GM12878 (cell line): ENCODE measurements at regions not wholly inside any gene's neighbourhood (a gene's known extent, or its start where the extent isn't known, plus 50 kb on each side); places are given as distances from the start of the nearest gene placed in this dataset.

ENCODE experiments used
- ATAC-seq: fragments of 200-7000 bp; cut with Tn5 transposase; 3 replicates; pipeline ENCODE4 v1.9.1; 2020; ENCODE audit warnings: mild to moderate bottlenecking, moderate library complexity
- BruUV-seq: library from RNA; stranded (reverse); fragments of 400-500 nt; replicated peaks from 2 replicates; lab custom pipeline; 2021; lab: Mats Ljungman, UMichigan
- CTCF ChIA-PET: fragments of 300-600 bp; sonication (Branson Sonifier 250); formaldehyde crosslinking; extraction: SDS; loops from one replicate; lab custom pipeline; 2021; ENCODE audit warnings: inconsistent platforms; lab: Yijun Ruan, JAX
- POLR2A ChIA-PET: fragments of 350-600 bp; formaldehyde crosslinking; extraction: SDS; loops from one replicate; lab custom pipeline; 2021; ENCODE audit warnings: inconsistent platforms; lab: Charles Lee
- RAD21 ChIA-PET: fragments of 300-600 bp; sonication (Branson Sonifier 250); formaldehyde crosslinking; loops from one replicate; lab custom pipeline; 2023; ENCODE audit warnings: antibody characterized with exemption; ENCODE audit not compliant: unreplicated experiment; lab: Charles Lee
- SMC1A ChIA-PET: fragments of 300-600 bp; sonication (Branson Sonifier 250); formaldehyde crosslinking; loops from one replicate; lab custom pipeline; 2023; ENCODE audit not compliant: unreplicated experiment, uncharacterized antibody; lab: Charles Lee
- DNase-seq: peaks from one replicate; pipeline ENCODE4 v3.0.0-alpha.2; 2011; ENCODE audit warnings: low read depth, low spot score
- FAIRE-seq: peaks from 3 replicates; lab custom pipeline; 2011; peaks lifted over from hg19 to GRCh38; lab: Jason Lieb, UNC
- H2AFZ ChIP-seq: 2 replicates; pipeline ENCODE4 v1.6.0; 2011; ENCODE audit warnings: low read depth, low read length, control low read depth; ENCODE audit not compliant: control insufficient read depth
- H3K27ac ChIP-seq: 2 replicates; pipeline ENCODE4 v1.5.1; 2011; ENCODE audit warnings: control low read depth; ENCODE audit not compliant: control insufficient read depth, insufficient read depth
- H3K27me3 ChIP-seq, 2 experiments: replicated peaks in 1 of 2; 2 replicates each; pipeline versions ENCODE4 v1.6.0 to v1.6.1; 2011; ENCODE audit warnings: low read length in 1 of 2; ENCODE audit not compliant: control insufficient read depth in 2 of 2, insufficient read depth in 2 of 2
- H3K36me3 ChIP-seq, 2 experiments: 2 replicates each; pipeline ENCODE4 v1.5.1; 2011; ENCODE audit warnings: low read length in 1 of 2; ENCODE audit not compliant: control insufficient read depth in 2 of 2, insufficient read depth in 2 of 2
- H3K4me1 ChIP-seq: 2 replicates; pipeline ENCODE4 v1.6.1; 2011; ENCODE audit warnings: mild to moderate bottlenecking, low read length, moderate library complexity, mixed read lengths; ENCODE audit not compliant: control insufficient read depth, insufficient read depth
- H3K4me2 ChIP-seq: 2 replicates; pipeline ENCODE4 v1.6.0; 2011; ENCODE audit warnings: control low read depth; ENCODE audit not compliant: control insufficient read depth, insufficient read depth
- H3K4me3 ChIP-seq: fragments of 200-600 bp; sonication (generic); 2 replicates; pipeline ENCODE4 v1.5.1; 2016
- H3K79me2 ChIP-seq: 2 replicates; pipeline ENCODE4 v1.6.0; 2011; ENCODE audit warnings: low read length; ENCODE audit not compliant: control insufficient read depth, insufficient read depth
- H3K9ac ChIP-seq: 2 replicates; pipeline ENCODE4 v1.8.0; 2011; ENCODE audit warnings: low read length, control low read depth, mixed read lengths; ENCODE audit not compliant: control insufficient read depth, insufficient read depth
- H3K9me3 ChIP-seq: replicated peaks from 3 replicates; pipeline ENCODE4 v1.5.1; 2011; ENCODE audit warnings: mild to moderate bottlenecking, low read length; ENCODE audit not compliant: control insufficient read depth, insufficient read depth
- H4K20me1 ChIP-seq: 2 replicates; pipeline ENCODE4 v1.6.0; 2011; ENCODE audit not compliant: control insufficient read depth, insufficient read depth
- ASH2L ChIP-seq: fragments of 300-600, 200-600 bp; sonication (generic); IDR thresholded peaks from 2 replicates; pipeline ENCODE4 v1.6.1; 2017; ENCODE audit warnings: low read depth, mild to moderate bottlenecking, borderline replicate concordance
- ATF3 ChIP-seq: IDR thresholded peaks from 2 replicates; pipeline ENCODE4 v1.6.1; 2011; ENCODE audit warnings: low read depth, mild to moderate bottlenecking, low read length, moderate library complexity, borderline replicate concordance; ENCODE audit errors: extremely low read depth
- ATF7 ChIP-seq: fragments of 450-650 bp; IDR thresholded peaks from 2 replicates; pipeline ENCODE4 v1.6.1; 2016; ENCODE audit warnings: low read depth, mild to moderate bottlenecking
- CEBPB ChIP-seq, 2 experiments: fragments of 150-350 bp in 1 of 2; IDR thresholded peaks; 2 replicates each; pipeline ENCODE4 v1.6.1; 2012 to 2014; ENCODE audit warnings: low read depth in 2 of 2, low read length in 2 of 2, borderline replicate concordance in 1 of 2, inconsistent platforms in 1 of 2
- CHD4 ChIP-seq: fragments of 200-600 bp; sonication (generic); IDR thresholded peaks from 2 replicates; pipeline ENCODE4 v1.6.1; 2016; ENCODE audit warnings: mild to moderate bottlenecking
- EZH2 ChIP-seq: IDR thresholded peaks from 2 replicates; pipeline ENCODE4 v1.6.1; 2012; ENCODE audit warnings: low read depth, mild to moderate bottlenecking, control low read depth, inconsistent platforms, low read length, borderline replicate concordance; ENCODE audit not compliant: control insufficient read depth
- IKZF1 ChIP-seq: fragments of 450-650 bp; conservative IDR thresholded peaks from 2 replicates; pipeline ENCODE4 v1.6.1; 2017; ENCODE audit warnings: antibody characterized with exemption, mild to moderate bottlenecking
- IRF3 ChIP-seq: fragments of 450-650 bp; IDR thresholded peaks from 2 replicates; pipeline ENCODE4 v1.6.1; 2014; ENCODE audit warnings: mild to moderate bottlenecking
- RAD51 ChIP-seq: fragments of 450-650 bp; IDR thresholded peaks from 2 replicates; pipeline ENCODE4 v1.6.1; 2016; ENCODE audit warnings: moderate library complexity, mild to moderate bottlenecking, inconsistent platforms
- RB1 ChIP-seq: fragments of 450-650 bp; formaldehyde crosslinking; IDR thresholded peaks from 2 replicates; pipeline ENCODE4 v1.6.1; 2017; ENCODE audit warnings: mild to moderate bottlenecking, borderline replicate concordance
- RCOR1 ChIP-seq: conservative IDR thresholded peaks from 2 replicates; pipeline ENCODE4 v1.6.1; 2012; ENCODE audit warnings: low read depth, low read length, improper control_type of control experiment
- SREBF1 ChIP-seq: IDR thresholded peaks from 2 replicates; pipeline ENCODE4 v1.6.1; 2012; ENCODE audit warnings: mild to moderate bottlenecking, low read length
- TBL1XR1 ChIP-seq: IDR thresholded peaks from 2 replicates; pipeline ENCODE4 v1.6.1; 2012; ENCODE audit warnings: low read depth, low read length, improper control_type of control experiment
- USF2 ChIP-seq: IDR thresholded peaks from 2 replicates; pipeline ENCODE4 v1.6.1; 2011; ENCODE audit warnings: low read depth, low read length, improper control_type of control experiment, borderline replicate concordance
- ZNF592 ChIP-seq: fragments of 450-650 bp; IDR thresholded peaks from 2 replicates; pipeline ENCODE4 v1.6.1; 2017; ENCODE audit warnings: mild to moderate bottlenecking, moderate library complexity
- WGBS: methylation state at CpG from one replicate; pipeline ENCODE4 v1.1.6; 2016; ENCODE audit warnings: low lambda C conversion rate; ENCODE audit not compliant: insufficient replicate concordance, insufficient coverage; ENCODE audit errors: missing lambda C conversion rate; 5-methylcytosine and 5-hydroxymethylcytosine counted together
- in situ Hi-C: fragments of 300-500 bp; cut with MboI; formaldehyde crosslinking; loops from 9 replicates; pipeline ENCODE4 v1.14.3; 2018; ENCODE audit warnings: mixed read lengths
- intact Hi-C: fragments of 100-400 bp; cut with micrococcal nuclease; formaldehyde crosslinking; loops from one replicate; pipeline ENCODE4 v1.14.2; 2022; ENCODE audit not compliant: unreplicated experiment

- no peak for TF ChIP-seq IRF3
- TF ChIP-seq ATF3, result no peak
- TF ChIP-seq IKZF1, result no peak
- TF ChIP-seq CEBPB (IDR thresholded peaks at IDR 0.05; ENCODE audit: borderline replicate concordance in 1 of 2, low read depth in 2 of 2, low read length in 2 of 2), result no peak
- no peak for TF ChIP-seq RCOR1
- no peak for TF ChIP-seq SREBF1
- no peak for TF ChIP-seq ZNF592
- no peak for TF ChIP-seq TBL1XR1
- no peak for TF ChIP-seq ASH2L
- no peak for TF ChIP-seq USF2
- TF ChIP-seq EZH2, result no peak
- no peak for TF ChIP-seq RB1
- no peak for TF ChIP-seq ATF7
- no peak for TF ChIP-seq CHD4
- TF ChIP-seq RAD51, result no peak
- no TSS peak for BruUV-seq
- H3K4me1 ChIP-seq, result no peaks in the 10 kb centered on the region
Observed at GRCh38 chr7:68420342-68421192, 1177.7 kb upstream of the AUTS2 start.

More at GRCh38 chr7:68420342-68421192, 1177.7 kb upstream of the AUTS2 start:
- intact Hi-C loops (no loop called here), in situ Hi-C loops (no loop called here)
- H3K9ac ChIP-seq, result no peak overlapping the region
- H2AFZ ChIP-seq, result no peak overlapping the region
- H3K36me3 ChIP-seq, result no peaks in the 10 kb centered on the region
- FAIRE-seq (no peak), ATAC-seq (no peak), DNase-seq (no peak)
- ChIA-PET CTCF (no interaction called here), POLR2A (no interaction called here), SMC1A (no interaction called here), RAD21 (no interaction called here)
- no peak overlapping the region for H3K4me2 ChIP-seq
- H4K20me1 ChIP-seq, result no peaks in the 10 kb centered on the region
- H3K27me3 ChIP-seq, result no peaks in the 10 kb centered on the region
- no peaks in the 10 kb centered on the region; the same call in 2 of the 3 replicates for H3K9me3 ChIP-seq
- H3K79me2 ChIP-seq, result no peaks in the 10 kb centered on the region
- H3K4me3 ChIP-seq, result no peak overlapping the region
- 39% methylated on average over 11 of the region's 11 CpGs for WGBS
- no peak overlapping the region for H3K27ac ChIP-seq
